Activated CD8-positive, alpha-beta memory T cell treated with anti-CD3 and anti-CD28 coated beads, Interleukin-2, amount 50 U/mL, for 24 hours (primary cell): ENCODE measurements at regions not wholly inside any gene's neighbourhood (a gene's known extent, or its start where the extent isn't known, plus 50 kb on each side); places are given as distances from the start of the nearest gene placed in this dataset.
"Not testable (repeated sequence)": the region's sequence is repeated elsewhere in the genome, so short reads cannot be mapped to it uniquely, and the experiment has no call there.

ENCODE experiments used
- DNase-seq: peaks from one replicate; pipeline ENCODE4 v3.0.0-alpha.2; 2020; ENCODE audit errors: extremely low read depth

DNA sequence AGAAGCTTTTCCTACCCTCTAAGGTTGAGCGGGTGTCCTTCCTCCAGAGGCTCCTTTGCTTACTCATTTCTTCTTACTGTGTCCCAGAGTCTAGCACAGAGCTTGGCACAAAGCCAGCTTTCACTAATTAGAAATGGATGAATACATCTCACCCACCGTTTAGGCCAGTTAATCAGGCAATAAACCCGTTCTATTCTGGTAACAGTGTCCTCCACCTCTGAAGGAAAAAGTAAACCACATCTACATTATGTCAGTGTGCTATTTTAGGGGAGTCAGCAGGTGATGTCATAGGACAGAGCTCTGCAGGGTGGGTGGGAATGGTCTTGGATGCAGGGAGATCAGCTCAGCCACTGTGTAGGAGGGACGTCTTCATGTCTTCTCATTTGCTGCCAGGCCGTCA is 109.2 kb downstream of the OSTF1 start:
- DNase-seq: no peak

DNA sequence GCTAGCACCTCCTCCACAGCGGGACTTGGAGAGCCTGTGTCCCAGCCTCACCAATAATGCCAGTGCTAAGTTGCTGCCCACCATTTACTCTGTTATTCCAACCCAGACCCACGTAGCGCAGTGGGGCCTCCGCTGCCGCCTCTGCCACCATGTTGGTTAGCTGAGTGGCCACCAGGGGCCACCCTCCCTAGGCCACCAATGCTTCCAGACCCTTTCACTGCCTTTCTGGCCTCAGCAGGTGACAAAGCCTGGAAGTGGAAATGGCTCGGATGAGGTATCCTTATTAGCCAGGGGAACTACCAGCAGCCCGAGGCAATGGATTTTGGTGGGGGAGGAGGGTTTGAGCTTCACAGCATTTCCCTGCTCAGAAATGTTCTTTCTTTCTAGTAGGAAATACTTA is 110.1 kb downstream of the OSTF1 start:
- no peak for DNase-seq

DNA sequence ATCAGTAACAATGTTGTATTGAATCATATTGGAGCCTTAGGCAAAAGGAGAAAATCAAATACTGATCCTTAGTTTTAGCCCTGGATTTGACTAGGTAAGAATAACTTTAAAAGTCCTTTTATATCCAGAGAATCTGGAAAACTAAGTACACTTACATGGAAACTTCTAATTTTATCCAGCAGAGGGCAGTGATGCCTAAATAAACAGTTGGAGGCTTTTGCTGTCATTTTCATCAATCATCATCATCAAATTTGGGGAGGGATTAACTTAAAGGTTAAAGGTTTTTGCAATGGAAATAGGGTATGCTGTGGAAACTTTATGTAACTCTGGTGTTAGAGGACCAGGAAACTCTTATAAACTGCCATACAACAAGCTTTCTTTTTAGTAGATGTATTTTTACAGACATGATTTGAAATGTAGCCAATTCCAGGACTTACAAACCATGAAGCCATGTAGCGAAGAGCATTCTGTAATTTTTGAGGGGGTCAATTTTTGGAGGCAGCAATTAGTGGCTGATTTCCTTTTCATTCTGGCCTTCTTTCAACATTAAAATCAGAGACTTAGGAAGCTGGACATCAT is 112.7 kb downstream of the OSTF1 start:
- no peak for DNase-seq

DNA sequence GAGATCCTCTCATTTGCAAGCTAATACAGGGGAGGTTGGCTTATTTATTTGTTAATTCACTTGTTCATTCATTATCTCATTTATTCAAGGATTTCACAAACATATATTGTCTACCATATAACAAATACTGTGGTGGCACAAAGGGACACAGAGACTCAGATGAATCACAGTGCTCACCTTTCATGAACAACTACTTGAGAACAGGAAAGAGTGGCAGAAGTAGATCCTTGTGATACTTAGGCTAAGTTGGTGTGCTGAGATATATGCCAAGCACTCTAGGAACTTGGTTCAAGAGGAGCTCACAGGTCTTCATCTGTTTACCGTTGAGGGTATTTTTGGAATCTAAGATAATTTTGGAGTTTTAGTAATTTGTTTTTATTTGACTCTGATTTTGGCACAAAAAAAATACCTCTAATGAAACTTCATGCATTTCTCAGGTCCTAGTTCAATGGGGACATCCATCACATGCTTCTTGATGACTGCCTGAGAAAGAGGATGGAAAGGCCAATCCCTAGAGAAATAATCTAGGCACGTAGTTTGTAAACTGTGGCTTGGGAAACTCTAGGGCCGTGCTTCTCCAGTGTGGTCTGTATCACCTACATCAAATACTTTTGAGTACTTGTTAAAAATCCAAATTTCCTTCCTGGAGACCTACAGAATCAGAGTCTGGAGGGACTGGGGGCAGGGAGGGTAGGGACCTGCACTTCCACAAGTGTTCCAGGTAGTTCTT is 113.3 kb downstream of the OSTF1 start:
- no peak for DNase-seq

DNA sequence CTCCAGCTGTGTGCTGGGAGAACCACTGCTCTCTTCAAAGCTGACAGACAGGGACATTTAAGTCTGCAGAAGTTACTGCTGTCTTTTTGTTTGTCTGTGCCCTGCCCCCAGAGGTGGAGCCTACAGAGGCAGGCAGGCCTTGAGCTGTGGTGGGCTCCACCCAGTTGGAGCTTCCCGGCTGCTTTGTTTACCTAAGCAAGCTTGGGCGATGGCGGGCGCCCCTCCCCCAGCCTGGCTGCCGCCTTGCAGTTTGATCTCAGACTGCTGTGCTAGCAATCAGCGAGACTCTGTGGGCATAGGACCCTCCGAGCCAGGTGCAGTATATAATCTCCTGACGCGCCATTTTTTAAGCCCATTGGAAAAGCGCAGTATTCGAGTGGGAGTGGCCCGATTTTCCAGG is 119.7 kb downstream of the OSTF1 start:
- not testable (repeated sequence) for DNase-seq

DNA sequence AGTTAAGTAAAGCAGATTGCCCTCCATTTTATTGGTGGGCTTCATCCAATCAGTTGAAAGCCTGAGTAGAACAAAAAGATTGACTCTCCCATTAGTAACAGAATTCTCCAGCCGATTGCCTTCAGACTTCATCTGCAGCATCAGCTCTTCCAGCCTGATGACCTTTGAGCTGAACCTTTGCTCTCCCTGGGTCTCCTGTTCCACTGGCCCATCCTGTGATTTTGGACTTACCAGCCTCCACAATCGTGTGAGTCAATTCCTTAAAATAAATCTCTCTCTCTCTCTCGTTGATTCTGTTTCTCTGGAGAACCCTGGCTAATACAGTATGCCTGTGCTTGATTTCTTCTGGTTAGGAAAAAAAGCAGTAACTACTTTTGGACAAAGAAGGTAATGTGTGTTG is 121.9 kb downstream of the OSTF1 start:
- no peak for DNase-seq

DNA sequence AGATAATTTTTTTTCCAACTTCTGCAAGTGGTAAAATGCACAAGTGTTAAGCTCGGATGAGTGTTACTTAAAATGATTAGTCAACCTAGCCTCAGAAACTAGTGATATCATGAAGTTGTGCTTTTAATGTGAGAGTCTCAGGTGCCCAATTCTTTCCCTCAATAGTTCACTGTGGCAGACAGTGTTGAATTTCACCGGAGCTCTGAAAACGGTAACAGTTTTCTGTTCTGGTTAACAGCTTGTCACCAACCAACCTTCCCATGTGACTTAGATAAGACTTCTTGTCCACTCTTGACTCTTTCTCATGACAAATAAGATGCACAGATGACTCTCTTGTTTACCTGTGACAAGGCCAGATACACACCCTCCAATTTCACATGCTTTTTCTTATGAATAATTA is 125.5 kb downstream of the OSTF1 start:
- DNase-seq: no peak

DNA sequence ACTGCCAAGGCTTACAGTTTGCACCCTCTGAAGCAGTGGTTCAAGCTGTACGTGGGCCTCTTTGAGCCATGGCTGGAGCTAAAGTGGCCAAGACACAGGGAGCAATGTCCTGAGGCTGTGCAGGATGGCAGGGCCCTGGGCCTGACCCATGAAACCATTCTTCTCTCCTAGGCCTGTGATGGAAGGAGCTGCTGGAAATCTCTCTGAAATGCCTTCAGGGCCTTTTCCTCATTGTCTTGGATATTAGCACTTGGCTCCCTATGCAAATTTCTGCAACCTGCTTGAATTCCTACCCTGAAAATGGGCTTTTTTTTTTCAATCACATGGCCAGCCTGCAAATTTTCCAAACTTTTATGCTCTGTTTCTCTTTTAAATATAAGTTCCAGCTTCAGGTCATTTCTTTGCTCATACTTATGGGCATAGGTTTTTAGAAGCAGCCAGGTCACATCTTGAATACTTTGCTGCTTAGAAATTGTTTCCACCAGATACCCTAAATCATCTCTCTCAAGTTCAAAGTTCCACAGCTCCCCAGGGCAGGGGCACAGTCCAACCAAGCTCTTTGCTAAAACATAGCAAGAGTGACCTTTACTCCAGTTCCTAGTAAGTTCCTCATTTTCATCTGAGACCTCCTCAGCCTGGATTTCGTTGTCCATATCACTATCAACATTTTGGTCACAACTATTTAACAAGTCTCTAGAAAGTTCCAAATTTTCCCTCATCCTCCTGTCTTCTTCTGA is 138.3 kb downstream of the OSTF1 start:
- no peak for DNase-seq

DNA sequence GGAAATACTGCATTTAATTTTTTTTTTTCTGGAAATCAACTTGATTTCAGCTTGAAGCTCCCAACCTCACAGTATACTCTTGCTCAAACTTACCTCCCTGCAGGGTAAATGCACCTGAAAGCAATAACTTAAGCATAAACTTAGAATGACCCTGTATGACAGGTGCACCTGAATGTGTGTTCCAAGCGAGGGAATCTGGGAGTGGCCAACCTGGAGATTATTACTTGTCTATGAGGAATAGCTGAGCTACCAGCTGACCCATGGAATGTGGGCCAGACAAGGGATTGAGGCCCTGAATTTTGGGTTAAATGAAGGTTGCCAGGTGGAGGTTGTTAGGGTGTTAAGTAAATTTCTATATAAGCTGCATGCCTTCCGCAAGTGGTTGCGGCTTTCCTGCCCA is 140.6 kb downstream of the OSTF1 start:
- no peak for DNase-seq

DNA sequence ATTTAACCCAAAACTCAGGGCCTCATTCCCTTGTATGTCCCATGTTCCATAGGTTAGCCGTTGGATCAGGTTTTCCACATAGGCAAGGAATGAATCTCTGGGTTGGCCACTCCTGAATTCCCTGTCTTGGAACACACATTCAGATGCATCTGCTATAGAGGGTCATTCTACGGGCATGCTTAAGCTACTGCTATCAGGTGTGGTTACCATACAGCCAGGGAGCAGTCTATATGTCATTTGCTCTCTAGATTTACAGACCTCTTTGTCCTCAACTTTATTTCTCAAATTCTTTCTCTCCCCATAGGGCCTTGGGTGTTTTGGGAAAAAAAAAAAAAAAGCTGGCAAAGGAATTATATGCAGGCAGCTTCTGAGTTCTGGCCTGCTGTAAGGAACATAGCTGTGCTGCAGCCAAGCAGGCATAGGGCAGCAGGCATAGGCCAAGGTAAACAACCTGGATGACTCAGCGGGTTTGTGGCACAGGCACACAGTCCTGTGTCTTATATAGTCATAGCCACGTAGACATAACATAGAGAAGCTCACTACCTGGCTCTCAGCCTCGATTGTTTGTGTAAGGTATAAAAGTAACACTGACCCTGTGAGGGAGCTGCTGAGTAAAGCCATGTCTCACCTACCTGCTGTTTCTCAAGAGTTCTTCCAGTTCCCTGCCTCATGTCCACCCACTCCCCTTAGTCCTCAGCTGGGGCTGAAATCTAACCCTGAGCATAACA is 141.5 kb downstream of the OSTF1 start:
- no peak for DNase-seq

DNA sequence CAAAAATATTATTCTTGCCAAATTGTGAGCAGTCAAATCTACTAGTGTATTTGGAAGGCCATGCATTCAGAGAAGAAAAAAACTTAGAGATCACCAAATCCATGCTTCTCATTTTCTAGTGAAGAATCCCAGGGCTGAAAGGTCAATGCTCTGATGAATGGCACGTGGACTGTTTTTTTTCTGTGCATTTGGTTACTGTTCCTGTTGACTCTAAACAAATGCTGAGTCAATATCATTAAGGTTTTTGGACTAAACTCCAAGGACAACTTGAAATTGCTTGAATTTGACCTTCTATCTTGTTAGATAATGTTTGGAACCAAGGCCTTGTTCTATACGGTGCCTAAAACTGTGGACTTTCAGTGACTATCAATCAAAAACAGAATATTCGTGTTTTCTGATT is 142.2 kb downstream of the OSTF1 start:
- DNase-seq: no peak

DNA sequence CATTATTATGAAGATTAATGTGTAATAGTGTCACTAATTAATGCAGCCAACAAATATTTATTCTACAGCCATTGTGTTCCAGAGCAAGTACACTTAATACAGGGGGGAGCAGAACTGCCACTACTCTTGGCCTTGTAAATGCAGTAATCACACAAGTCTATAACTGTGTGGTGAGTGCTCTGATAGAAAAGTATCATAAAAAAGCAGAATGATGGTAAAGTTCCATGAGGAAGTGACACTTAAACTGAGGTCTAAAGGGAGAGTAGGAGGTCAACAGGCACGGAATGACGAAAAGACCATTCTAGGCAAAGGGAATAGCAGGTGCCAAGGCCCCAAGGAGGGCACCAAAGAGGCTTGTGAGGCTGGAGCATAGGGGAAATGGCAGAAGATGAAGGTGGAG is 142.9 kb downstream of the OSTF1 start:
- no peak for DNase-seq

DNA sequence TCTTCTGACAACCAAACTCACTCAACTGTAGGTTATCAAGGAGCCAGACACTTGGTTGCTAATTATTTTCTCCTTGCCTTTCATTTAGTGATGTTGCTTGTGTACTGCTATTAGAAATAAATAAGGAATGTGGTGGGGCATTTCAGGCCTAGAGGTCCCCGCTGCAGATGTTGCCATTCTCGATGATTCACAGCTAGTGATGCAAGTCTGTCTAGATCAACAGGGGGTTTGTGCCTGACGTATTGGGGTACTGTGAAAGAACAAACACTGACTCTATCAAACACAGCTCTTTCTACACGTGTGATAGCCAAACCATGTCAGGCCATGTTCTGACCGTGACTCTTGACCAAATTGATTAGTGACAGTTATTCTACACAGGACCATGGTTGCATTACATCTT is 144.7 kb downstream of the OSTF1 start:
- DNase-seq: no peak

DNA sequence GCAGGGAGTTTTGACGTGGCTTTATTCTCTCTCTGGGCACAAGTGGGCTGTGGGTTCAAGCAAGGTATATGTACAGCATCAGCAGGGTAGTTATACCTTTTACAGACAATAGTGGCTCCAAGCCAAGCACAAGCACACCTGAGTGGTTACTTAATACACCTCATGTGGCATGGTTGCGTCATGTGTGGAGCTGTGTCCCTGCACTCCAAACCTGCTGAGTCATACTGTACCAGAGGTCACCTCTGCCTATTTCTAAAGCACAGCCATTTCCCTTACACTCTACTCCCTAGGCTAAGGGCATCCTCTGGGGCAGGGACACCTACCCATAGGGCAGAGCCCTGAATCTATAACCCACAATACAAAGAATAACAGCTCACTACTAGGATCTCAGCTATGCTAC is 147.3 kb downstream of the OSTF1 start:
- no peak for DNase-seq

DNA sequence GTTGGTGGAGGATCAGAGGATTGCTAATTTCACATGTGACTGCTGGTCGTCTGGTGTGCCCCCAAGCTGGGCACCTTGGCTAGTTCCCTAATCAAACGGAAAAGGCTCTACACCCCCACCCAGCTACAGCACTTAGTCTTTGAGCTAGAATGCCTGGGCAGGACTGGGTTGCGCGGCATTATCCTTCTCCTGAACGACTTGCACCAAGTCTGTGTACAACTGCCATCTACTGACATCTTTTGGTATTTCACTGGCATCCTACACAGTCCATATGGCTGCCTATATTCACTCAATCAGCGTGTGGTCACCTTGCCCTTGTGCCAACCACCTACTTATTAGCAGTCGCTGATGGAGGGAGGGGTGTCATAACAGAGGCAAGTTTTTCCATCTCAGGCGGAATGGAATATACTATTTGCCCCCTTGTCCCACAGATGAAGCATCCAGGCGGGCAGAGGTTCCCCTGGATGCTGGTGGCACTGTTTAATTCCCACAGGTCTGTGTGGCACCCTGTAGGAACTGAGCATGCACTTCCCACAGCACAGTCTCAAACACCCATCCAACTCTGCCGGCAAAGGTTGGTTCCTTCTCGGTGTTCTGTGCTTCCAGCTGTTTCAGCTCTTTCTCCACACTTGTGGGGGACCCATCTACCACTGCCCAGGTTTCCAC is 150.1 kb downstream of the OSTF1 start:
- DNase-seq: no peak

DNA sequence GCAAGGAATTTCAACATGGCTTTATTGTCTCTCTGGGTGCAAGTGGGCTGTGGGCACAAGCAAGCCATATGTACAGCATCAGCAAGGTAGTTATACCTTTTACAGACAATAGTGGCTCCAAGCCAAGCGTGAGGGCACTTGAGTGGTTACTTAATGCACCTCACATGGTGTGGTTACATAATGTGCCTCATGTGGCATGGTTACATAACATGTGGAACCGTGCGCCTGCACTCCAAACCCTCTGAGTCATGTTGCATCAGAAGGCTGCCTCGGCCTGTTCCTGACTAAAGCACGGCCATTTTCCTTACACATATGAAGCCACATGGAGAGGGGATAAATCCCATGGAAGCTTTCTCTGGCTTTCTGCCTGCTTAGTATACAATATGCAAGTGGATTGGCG is 150.9 kb downstream of the OSTF1 start:
- DNase-seq: no peak

DNA sequence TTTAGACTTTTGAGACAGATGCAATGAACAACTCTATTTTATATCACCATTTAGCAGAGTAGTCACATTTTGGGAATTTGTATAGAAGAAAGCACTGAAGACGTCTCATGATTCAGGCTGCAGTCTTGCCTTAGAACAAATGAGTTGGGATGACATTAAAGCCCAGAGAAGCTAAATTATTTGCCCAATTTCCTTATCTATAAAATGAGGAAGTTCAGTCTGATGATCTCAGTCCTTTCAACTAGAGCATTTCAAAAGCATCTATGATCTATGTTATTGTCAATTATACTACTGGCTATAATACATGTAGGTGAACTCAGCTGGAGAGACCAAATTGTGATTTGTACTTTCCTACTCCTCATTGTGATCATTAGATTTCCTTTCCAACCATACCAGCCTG is 154.1 kb downstream of the OSTF1 start:
- no peak for DNase-seq

DNA sequence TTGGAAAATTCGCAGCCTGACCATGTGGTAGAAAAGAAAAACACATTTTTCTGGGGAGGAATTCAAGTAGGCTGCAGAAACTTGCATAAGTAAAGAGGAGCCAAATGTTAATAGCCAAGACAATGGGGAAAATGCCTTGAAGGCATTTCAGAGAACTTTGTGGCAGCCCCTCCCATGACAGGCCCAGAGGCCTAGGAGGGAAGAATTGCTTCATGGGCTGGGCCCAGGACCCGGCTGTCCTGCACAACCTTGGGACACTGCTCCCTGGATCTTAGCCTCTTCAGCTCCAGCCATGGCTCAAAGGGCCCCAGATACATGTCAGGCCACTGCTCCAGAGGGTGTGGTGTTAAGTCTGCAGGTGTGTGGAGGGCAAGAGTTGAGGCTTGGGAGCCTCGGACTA is 158.6 kb downstream of the OSTF1 start:
- no peak for DNase-seq

DNA sequence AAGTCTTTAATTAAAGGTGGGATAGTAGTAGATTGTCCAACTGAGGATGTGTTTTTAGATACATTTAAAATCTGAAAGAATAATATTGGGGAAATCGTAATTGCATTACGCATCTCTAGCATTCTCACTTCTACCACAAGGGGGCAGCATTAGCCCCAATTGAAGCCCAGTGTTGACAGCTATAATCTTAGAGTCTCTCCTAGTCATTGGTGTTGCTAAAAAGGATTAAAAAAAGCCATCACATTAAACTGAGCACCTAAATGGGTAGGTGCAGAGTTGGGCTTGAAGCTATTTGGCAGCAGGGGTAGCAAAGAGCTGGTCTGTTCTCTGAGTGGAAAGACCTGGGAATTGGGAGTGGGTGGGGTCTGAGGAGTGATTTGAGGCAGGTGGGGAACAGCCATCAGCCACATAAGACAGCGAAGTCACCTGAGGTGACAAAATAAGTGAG is 177.2 kb downstream of the OSTF1 start:
- peak; percentile 4 for DNase-seq

DNA sequence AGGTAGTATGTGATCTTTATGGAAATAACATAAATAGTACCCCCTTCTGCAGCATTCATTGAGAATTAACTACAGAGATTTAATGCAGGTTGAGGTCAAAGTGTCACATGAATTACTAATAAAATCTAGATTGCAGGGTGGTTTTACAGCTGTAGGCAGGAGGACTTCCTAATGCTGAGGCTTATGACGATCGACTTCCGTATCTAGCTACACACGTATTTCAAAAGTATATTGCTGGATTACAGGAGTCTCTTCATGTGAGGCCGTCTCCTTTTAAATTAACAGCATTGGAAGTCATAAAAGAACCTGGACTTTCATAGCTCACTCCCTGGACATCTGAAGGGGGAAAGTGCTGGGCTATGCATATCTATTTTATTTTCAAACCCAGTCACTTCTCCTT is 180.9 kb downstream of the OSTF1 start:
- DNase-seq: no peak

DNA sequence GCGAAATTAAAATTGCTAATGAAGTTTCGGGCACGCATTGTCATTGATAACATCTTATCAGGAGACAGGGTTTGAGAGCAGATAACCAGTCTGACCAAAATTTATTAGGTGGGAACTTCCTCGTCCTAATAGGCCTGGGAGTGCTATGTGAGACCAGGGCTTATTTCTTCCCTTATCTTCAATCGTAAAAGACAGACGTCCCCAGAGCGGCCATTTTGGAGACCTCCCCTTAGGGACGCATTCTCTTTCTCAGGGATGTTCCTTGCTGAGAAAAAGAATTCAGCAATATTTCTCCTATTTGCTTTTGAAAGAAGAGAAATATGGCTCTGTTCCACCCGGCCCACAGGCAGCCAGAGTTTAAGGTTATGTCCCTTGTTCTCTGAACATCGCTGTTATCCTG is 184.7 kb downstream of the OSTF1 start:
- not testable (repeated sequence) for DNase-seq

DNA sequence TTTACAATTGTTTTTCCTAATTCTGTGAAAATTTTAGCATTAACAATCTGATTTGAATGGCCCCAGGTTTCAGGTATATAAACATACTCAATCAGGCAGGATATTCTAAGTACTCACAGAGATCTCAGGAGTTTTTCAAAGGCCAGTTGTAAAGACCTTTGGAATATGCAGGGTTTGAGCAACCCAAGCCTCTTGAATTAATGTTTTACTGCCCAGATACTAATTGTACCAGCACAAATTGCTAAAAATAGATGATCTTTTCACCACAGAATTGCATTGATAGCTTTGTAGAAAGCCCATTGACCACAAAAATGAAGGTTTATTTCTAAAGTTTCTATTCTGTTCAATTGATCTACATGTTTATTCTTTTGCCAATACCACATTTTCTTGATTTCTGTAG is 186.5 kb downstream of the OSTF1 start:
- no peak for DNase-seq
